HG02885 (cell line): ENCODE measurements at regions not wholly inside any gene's neighbourhood (a gene's known extent, or its start where the extent isn't known, plus 50 kb on each side); places are given as distances from the start of the nearest gene placed in this dataset.

Source experiments
- ATAC-seq: cut with Tn5 transposase; IDR thresholded peaks from one replicate; pipeline ENCODE4 v1.9.1; 2021; ENCODE audit warnings: mild to moderate bottlenecking; ENCODE audit not compliant: unreplicated experiment, poor library complexity

DNA sequence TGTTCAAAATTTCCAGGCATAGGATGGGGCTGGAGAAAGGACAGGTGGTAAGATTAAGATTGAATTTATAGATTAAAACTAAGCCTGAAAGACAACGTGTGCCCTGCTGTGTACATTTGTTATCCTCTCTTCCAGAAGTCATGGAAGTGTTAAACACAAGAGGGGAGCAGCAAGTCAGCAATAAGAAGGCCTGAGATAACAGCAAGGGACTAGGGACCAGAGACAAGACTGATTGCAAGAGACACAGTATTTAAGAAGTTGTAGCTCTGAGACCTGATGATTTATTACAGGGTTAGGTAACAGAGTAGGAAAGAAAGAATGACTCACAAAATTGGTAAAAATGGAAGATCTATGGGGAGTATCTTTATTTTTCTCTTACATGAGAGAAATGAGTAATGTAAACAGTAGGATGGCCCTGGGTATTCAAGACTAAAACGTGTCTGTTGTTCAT lies 55.7 kb upstream of the COL1A2 start:
- no peak for ATAC-seq

GRCh38 chr7:94344826-94345225 lies 49.9 kb upstream of the COL1A2 start:
- ATAC-seq, result no peak
